GM18909 (cell line): ENCODE measurements at regions not wholly inside any gene's neighbourhood (a gene's known extent, or its start where the extent isn't known, plus 50 kb on each side); places are given as distances from the start of the nearest gene placed in this dataset.
A peak's percentile ranks its signal among the peaks of the same experiment; 100 is the strongest.

Experiments used
- ATAC-seq: cut with Tn5 transposase; IDR thresholded peaks from one replicate; pipeline ENCODE4 v1.9.1; 2021; ENCODE audit warnings: mild to moderate bottlenecking; ENCODE audit not compliant: unreplicated experiment, poor library complexity

DNA sequence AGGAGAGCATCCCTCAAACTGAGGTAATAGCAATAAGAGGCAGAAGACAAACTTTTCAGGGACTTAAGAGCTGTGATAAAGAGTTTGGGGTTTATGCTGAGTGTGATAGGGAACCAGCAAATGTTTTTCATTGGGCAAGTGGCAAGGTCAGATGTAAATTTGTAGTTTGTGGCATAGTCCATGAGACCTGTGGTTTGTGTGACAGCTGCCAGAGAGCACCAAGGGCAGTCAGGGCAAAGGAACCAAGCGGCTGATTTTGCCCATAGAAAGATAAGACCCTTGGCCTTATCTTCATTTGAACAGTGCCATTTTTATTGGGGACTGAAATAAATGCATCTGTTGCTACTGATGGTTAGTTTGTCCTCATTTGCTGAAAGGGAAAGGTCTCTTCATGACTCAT, 220.3 kb downstream of the LRRN1 start:
- no peak for ATAC-seq

DNA sequence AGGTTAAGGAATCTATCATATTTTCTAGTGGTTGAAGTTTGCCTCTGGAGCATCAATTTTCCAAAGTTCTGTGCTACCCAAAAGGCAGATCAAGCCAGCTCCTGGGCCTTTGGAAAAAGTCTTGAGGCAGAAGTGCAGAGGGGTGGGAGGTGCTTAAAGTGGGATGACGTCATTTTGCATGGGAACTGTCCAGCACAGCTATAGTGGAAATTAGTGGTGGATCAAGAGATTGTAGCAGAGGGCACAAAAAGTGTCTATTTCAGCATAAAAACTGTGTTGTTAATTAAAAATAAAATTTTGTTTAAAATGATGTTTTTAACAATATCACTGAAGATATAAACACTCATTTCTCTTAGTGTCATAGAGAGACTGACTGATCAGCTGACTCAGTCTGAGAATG, 221.9 kb downstream of the LRRN1 start:
- ATAC-seq, result no peak

DNA sequence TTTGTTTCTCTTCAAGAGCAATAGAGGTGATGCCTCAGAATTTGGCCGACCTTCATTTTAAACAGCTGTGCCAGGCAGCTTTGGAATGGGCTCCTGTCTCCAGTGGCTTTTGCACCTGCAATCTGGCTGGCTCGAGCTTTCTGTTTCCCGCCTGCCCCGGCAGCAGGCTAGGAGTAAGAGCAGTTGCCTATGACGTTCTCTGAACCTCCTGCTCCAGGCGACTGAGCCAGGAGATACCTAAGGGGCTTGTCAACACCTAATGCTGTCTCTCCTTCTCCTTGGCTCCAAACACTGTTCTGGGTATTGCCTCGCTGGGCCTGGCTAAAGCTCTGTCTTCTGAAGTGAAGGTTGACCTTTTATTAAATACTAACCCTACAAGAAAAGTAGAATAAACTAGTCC, 229.9 kb downstream of the LRRN1 start:
- ATAC-seq, result no peak

- ATAC-seq, result no peak
Measured at GRCh38 chr3:4030624-4031023, 231.4 kb downstream of the LRRN1 start.

GRCh38 chr3:4033296-4033695, 234.1 kb downstream of the LRRN1 start:
- no peak for ATAC-seq

DNA sequence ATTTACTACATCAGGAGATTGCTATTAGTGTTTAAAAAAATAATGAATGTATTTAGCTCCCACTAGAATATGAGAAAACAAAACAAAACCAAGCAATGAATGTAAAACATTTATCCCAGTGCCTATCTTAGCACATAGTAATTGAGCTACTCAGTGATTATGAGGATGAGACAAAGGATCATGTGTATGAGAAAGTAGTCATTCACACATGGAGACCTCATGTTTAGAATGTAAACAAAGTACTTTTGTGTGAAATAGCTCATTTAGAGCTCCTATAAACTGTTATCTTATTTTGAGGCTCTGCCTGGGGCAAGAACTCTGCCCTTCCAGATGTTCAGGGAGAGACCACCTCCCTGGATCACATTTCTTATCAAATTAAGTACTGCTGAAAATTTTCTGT, 236.8 kb downstream of the LRRN1 start:
- no peak for ATAC-seq

DNA sequence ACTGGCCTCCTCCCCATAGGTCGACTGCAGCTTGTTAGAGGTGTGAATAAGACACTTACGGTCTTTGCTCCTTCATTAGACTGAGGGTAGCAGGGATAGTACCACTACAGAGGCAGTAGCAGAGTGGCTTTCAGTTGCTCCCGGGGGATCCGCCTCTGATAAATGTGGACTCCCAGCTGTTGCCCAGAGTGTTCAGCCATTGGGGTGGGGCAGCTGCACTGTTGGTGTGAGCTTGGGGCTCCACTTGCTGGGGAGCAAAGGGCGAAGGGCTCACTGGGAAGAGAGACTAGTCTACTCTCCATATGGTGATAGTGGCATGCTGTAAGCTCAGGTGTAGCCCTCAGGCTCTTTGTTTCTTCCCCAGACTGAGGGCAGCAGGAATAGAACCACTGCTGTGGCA, 239.1 kb downstream of the LRRN1 start:
- ATAC-seq, result no peak

DNA sequence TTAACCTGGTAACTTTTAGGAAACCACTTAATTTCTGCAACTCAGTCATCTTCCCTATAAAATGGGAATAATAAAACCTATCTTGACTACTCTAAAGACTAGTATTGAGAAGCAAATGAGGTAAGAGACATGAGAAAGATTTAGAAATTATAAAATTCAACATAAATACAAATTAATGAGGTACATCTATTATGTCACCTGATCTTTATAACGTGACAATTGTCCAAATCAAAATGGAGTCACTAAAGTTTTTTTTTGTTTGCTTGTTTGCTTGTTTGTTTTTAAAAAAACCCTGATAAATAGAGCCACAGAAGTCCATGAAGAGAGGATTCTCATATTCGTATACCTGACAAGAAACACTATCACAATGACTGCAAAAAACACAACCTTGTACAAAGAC, 242.8 kb downstream of the LRRN1 start:
- ATAC-seq, result no peak

DNA sequence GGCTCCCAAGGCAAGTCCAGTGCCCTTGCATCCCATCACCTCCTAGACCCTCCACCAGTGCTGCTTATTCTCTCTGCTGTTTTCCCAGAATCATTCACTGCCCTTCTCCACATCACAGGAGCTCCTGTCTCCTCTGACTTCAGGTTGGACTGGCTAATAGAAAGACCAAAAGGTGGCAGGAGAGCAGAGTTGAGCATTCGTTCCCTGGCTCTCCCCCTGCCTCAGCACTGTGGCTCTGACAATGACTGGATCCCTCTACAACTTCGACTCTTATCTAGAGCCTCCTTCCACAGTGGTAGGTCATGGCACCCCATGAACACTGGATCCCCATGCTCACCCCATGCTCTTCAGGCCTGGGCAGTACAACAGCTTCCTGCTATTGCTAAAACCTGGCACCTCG, 243.6 kb downstream of the LRRN1 start:
- no peak for ATAC-seq

DNA sequence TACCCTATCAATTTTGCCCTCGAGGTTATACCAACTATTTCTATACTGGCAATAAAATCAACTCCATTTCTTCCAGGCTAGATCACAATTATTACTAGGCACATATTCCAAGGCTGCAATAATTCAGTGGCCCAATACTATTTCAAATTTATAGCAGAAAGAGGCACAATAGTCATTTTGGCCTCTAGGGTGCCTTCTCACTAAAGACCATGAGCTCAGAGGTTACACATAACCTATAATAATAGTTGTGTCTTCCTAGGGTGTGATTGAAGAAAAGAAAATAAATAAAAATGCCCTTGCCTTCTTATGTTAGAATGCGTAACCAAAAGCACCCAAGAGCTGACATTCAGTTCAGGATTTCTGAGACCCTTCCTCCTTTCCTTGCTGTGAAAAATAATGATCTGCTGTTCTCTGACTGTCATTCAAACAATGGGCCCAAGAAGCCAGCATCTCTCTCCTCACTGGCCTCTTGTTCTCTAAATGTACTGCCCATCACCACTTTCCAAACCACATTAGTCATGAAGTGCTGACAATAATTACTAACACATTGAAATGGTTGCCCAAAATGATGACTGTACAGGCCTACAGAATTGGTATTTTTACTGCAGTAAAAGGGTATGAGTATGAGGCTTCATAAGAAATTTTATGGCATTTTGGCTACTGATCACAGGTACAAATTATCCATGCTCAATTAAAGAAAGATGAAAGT, 244.8 kb downstream of the LRRN1 start:
- no peak for ATAC-seq

- ATAC-seq, result no peak
Measured at GRCh38 chr3:4044619-4045018, 245.4 kb downstream of the LRRN1 start.

- ATAC-seq, result no peak
Measured at GRCh38 chr3:4045756-4046155, 246.5 kb downstream of the LRRN1 start.

DNA sequence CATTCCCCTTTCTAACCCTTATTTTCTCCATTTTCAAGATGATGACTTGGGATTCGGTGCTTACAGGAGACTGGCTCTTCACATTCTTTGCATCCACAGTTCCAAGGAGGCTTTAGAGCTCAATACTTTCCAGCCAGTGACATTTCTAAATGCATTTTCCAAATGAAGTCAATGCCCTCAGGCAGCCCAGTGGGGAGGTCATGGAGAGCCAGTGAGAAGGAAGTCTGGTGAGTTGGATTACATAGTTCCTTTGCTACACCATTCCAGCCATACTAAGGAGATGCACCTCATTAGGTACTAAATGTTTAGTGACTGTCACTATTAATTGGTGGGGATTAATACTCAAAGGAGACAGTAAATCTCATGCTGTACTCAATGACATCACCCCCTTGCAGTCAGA, 248.1 kb downstream of the LRRN1 start:
- no peak for ATAC-seq

- no peak for ATAC-seq
Measured at GRCh38 chr3:4052706-4053105, 250.5 kb upstream of the SETMAR start.

GRCh38 chr3:4053975-4054374, 249.2 kb upstream of the SETMAR start:
- ATAC-seq, result no peak

DNA sequence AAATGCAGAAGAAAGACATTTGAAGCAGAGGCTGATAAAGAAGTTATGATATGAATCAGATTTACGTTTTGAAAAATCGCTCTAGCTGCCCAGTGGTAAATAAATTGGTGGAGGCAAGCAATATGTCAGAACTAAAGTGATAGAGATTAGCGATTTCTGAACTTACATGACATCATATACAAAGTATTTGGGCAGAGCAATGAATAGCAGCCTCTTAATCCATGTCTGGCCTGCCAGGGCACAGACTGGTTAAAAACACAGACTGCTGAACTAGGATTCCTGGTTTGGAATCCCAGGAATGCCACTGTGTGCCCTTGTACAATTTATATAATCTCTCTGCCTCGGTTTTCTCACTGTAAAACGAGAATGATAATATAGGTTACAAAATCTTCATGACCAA, 243.1 kb upstream of the SETMAR start:
- no peak for ATAC-seq

- ATAC-seq, result no peak
Measured at GRCh38 chr3:4060603-4061002, 242.6 kb upstream of the SETMAR start.

DNA sequence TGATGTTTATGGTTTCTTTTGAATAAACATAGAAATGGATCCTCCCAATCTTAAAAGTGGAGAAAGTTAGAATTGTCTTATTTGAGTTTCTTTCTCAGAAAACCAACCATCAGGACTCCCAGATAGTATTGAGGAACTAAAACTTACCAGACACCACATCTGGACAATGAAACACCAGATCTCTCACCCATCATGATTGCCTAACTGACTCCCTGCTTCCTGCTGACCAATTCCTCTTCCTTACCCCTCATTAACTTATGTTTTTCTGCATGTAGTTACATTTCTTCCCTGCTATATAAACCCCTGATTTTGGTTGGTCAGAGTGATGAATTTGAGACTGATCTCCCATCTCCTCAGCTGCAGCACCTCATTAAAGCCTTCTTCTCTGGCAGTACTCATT, 242.0 kb upstream of the SETMAR start:
- no peak for ATAC-seq

DNA sequence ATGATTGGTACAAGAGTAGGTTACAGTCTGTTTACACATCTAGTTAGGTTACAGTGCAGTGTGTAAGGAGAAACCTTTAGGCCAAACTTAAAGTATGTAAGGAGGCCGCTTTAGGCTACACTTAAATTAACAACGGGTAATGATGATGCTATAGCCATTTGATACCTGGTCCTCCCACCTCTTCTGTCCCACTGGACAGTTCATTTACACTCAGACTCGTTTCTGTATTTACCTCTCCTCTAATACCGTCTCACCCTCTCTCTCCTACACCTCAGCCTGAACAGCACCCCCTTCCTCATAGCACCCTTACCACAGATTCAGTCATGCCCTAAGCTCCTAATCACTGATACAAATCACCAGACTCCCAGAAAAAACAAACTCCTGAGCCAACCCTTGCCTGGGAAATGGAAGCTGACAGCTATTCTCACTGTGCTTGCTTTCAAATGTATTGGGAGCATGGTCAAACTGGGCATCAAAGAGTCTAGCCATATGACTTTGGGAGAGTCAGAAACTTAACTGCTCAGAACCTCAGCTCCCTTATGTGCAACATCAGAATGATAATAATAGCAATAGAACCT, 241.3 kb upstream of the SETMAR start:
- no peak for ATAC-seq

- ATAC-seq, result no peak
Measured at GRCh38 chr3:4062621-4063020, 240.5 kb upstream of the SETMAR start.

DNA sequence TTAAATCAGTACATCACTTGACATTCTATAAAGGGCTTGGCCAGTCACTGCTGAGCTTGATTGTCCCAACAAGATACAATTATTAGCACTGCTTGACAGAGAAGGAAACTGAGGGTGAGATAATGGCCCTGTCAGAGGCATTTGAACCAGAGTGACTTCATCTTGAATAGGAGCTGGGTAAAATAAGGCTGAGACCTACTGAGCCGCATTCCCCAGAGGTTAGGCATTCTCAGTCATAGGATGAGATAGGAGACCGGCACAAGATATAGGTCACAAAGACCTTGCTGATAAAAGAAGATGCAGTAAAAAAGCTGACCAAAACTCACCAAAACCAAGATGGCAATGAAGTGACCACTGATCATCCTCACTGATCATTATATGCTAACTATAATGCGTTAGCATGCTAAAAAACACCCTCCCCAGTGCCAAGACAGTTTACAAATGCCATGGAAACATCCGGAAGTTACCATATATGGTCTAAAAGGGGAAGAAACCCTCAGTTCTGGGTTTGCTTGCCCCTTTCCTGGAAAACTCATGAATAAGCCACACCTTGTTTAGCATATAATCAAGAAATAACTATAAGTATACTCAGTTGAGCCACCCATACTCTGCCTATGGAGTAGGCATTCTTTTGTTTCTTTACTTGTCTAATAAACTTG, 239.1 kb upstream of the SETMAR start:
- no peak for ATAC-seq

- peak; percentile 55 for ATAC-seq
Measured at GRCh38 chr3:4065085-4065484, 238.1 kb upstream of the SETMAR start.
